ENCODE measurements at regions not wholly inside any gene's neighbourhood (a gene's known extent, or its start where the extent isn't known, plus 50 kb on each side); places are given as distances from the start of the nearest gene placed in this dataset.

GRCh38 chr5:91282210-91282609 lies 100.9 kb downstream of the ARRDC3 start:
- Histone ChIP-seq H3K27me3 (ENCODE audit: control insufficient read depth in 3 of 3, insufficient read depth in 3 of 3, low read length in 2 of 3) (no peaks in the 10 kb centered on the region), H3K36me3 (ENCODE audit: control insufficient read depth in 4 of 4, insufficient read depth in 4 of 4, low read length in 4 of 4) (no peaks in the 10 kb centered on the region), H3K27ac (ENCODE audit: low read depth in 1 of 2, low read length in 1 of 2) (peak overlapping the region in 1 of 2 donors; percentile 13), H3K4me3 (no peak overlapping the region), H3K9me3 (ENCODE audit: control insufficient read depth in 4 of 4, insufficient read depth in 3 of 4, low read length in 3 of 4) (no peaks in the 10 kb centered on the region), H3K4me1 (ENCODE audit: control insufficient read depth in 5 of 5, insufficient read depth in 5 of 5, low read length in 5 of 5) (peaks cover 0 to 9% (median 0%) of the 10 kb centered on the region in 5 donors), H3K9ac (ENCODE audit: insufficient read depth in 1 of 2, low read length in 2 of 2) (no peak overlapping the region)
- 91 to 95% methylated on average over 7 of the region's 7 CpGs for WGBS, 2 donors
- ATAC-seq (ENCODE audit: insufficient read depth, low FRiP score) (no peak), DNase-seq (no peak)
- TF ChIP-seq CTCF (IDR thresholded peaks at IDR 0.05; ENCODE audit: control extremely low read depth, extremely low read depth) = no peak

GRCh38 chr5:91281401-91281800 lies 101.7 kb downstream of the ARRDC3 start:
- DNase-seq = peak in 2 of 3 donors; percentile 24 to 28
- Histone ChIP-seq H3K27me3 (ENCODE audit: control insufficient read depth in 3 of 3, insufficient read depth in 3 of 3, low read length in 2 of 3) (no peaks in the 10 kb centered on the region), H3K4me3 (no peak overlapping the region), H3K4me1 (ENCODE audit: control insufficient read depth in 5 of 5, insufficient read depth in 5 of 5, low read length in 5 of 5) (peaks cover 0 to 9% (median 0%) of the 10 kb centered on the region in 5 donors), H3K9ac (ENCODE audit: insufficient read depth in 1 of 2, low read length in 2 of 2) (no peak overlapping the region), H3K9me3 (ENCODE audit: control insufficient read depth in 4 of 4, insufficient read depth in 3 of 4, low read length in 3 of 4) (no peaks in the 10 kb centered on the region), H3K36me3 (ENCODE audit: control insufficient read depth in 4 of 4, insufficient read depth in 4 of 4, low read length in 4 of 4) (no peaks in the 10 kb centered on the region), H3K27ac (ENCODE audit: low read depth in 1 of 2, low read length in 1 of 2) (peak overlapping the region; percentile 6 to 95)
- ATAC-seq (ENCODE audit: insufficient read depth, low FRiP score) = no peak
- 50 to 61% methylated on average over 5 of the region's 5 CpGs for WGBS, 2 donors
- TF ChIP-seq CTCF (IDR thresholded peaks at IDR 0.05; ENCODE audit: control extremely low read depth, extremely low read depth) = no peak

- H3K27ac ChIP-seq (ENCODE audit: low read depth in 1 of 2, low read length in 1 of 2) = peak overlapping the region; percentile 95 to 97
- H3K36me3 ChIP-seq (ENCODE audit: control insufficient read depth in 4 of 4, insufficient read depth in 4 of 4, low read length in 4 of 4) = no peaks in the 10 kb centered on the region
- no peaks in the 10 kb centered on the region for H3K27me3 ChIP-seq (ENCODE audit: control insufficient read depth in 3 of 3, insufficient read depth in 3 of 3, low read length in 2 of 3)
- no peak for TF ChIP-seq CTCF (IDR thresholded peaks at IDR 0.05; ENCODE audit: control extremely low read depth, extremely low read depth)
- peak overlapping the region; percentile 49 for H3K4me3 ChIP-seq
- ATAC-seq (ENCODE audit: insufficient read depth, low FRiP score) = peak; percentile 94
- no peaks in the 10 kb centered on the region for H3K9me3 ChIP-seq (ENCODE audit: control insufficient read depth in 4 of 4, insufficient read depth in 3 of 4, low read length in 3 of 4)
- peak overlapping the region; percentile 57 to 95 for H3K9ac ChIP-seq (ENCODE audit: insufficient read depth in 1 of 2, low read length in 2 of 2)
- DNase-seq = peak; percentile 94 to 98 (median 95)
- WGBS, 2 donors = 1% methylated on average over 49 to 50 of the region's 50 CpGs
- H3K4me1 ChIP-seq (ENCODE audit: control insufficient read depth in 5 of 5, insufficient read depth in 5 of 5, low read length in 5 of 5) = peaks cover 0 to 9% (median 0%) of the 10 kb centered on the region in 5 donors
Measured at GRCh38 chr5:91280362-91281269, 102.5 kb downstream of the ARRDC3 start.
